Neural progenitor cell (in vitro differentiated cells): ENCODE measurements at regions not wholly inside any gene's neighbourhood (a gene's known extent, or its start where the extent isn't known, plus 50 kb on each side); places are given as distances from the start of the nearest gene placed in this dataset.
A peak's percentile ranks its signal among the peaks of the same experiment; 100 is the strongest.

Source experiments
- DNase-seq: peaks from one replicate; pipeline ENCODE4 v3.0.0-alpha.2; 2016; ENCODE audit warnings: low spot score
- H2AFZ ChIP-seq: fragments of 200-600 bp; sonication (generic); replicated peaks from 2 replicates; pipeline ENCODE4 v1.6.1; 2016; ENCODE audit warnings: antibody characterized with exemption
- H3F3A ChIP-seq: fragments of 200-600 bp; sonication (generic); 2 replicates; pipeline ENCODE4 v1.6.1; 2016; ENCODE audit warnings: antibody characterized with exemption, low read depth
- H3K27ac ChIP-seq: fragments of 200-600 bp; sonication (generic); 2 replicates; pipeline ENCODE4 v1.5.1; 2016; ENCODE audit warnings: mild to moderate bottlenecking
- H3K27me3 ChIP-seq: fragments of 200-600 bp; sonication (generic); 2 replicates; pipeline ENCODE4 v1.6.1; 2016; ENCODE audit warnings: mild to moderate bottlenecking, moderate library complexity
- H3K36me3 ChIP-seq: fragments of 200-600 bp; sonication (generic); 2 replicates; pipeline ENCODE4 v1.5.1; 2016
- H3K4me1 ChIP-seq: fragments of 200-600 bp; sonication (generic); 2 replicates; pipeline ENCODE4 v1.6.1; 2016; ENCODE audit warnings: mixed run types
- H3K4me2 ChIP-seq: fragments of 200-600 bp; sonication (generic); 2 replicates; pipeline ENCODE4 v1.6.1; 2016
- H3K4me3 ChIP-seq: fragments of 200-600 bp; sonication (generic); 2 replicates; pipeline ENCODE4 v1.5.1; 2016
- H3K79me2 ChIP-seq: fragments of 200-600 bp; sonication (generic); 2 replicates; pipeline ENCODE4 v1.6.1; 2016; ENCODE audit warnings: low read depth
- H3K9ac ChIP-seq: fragments of 200-600 bp; sonication (generic); 2 replicates; pipeline ENCODE4 v1.6.1; 2016
- H3K9me3 ChIP-seq: fragments of 200-600 bp; sonication (generic); 2 replicates; pipeline ENCODE4 v1.5.1; 2016; ENCODE audit warnings: low read depth
- H4K20me1 ChIP-seq: fragments of 200-600 bp; sonication (generic); 2 replicates; pipeline ENCODE4 v1.6.1; 2016; ENCODE audit warnings: low read depth
- H3K27ac Mint-ChIP-seq: 3 replicates; pipeline ENCODE4 v1.8.0; 2021; ENCODE audit warnings: mixed read lengths
- H3K27me3 Mint-ChIP-seq: 2 replicates; pipeline ENCODE4 v1.8.0; 2022; ENCODE audit warnings: low read depth, mild to moderate bottlenecking, inconsistent platforms, moderate library complexity, mixed read lengths; ENCODE audit not compliant: insufficient read depth
- H3K36me3 Mint-ChIP-seq: 3 replicates; pipeline ENCODE4 v1.8.0; 2021; ENCODE audit warnings: mixed read lengths
- H3K4me1 Mint-ChIP-seq: 3 replicates; pipeline ENCODE4 v1.8.0; 2021; ENCODE audit warnings: mixed read lengths
- H3K4me3 Mint-ChIP-seq: 3 replicates; pipeline ENCODE4 v1.8.0; 2021; ENCODE audit warnings: mild to moderate bottlenecking, moderate library complexity, mixed read lengths
- H3K9me3 Mint-ChIP-seq: 3 replicates; pipeline ENCODE4 v1.8.0; 2020; ENCODE audit warnings: mixed read lengths
- EZH2 ChIP-seq: fragments of 200-600 bp; sonication (generic); IDR thresholded peaks from 2 replicates; pipeline ENCODE4 v1.6.1; 2017; ENCODE audit warnings: antibody characterized with exemption, mild to moderate bottlenecking, moderate library complexity
- EZH2phosphoT487 ChIP-seq: fragments of 200-600 bp; sonication (generic); IDR thresholded peaks from 2 replicates; pipeline ENCODE4 v1.6.1; 2017; ENCODE audit warnings: antibody characterized with exemption
- TF ChIP-seq, protein P1 (sequence below): fragments of 200-600 bp; sonication (generic); IDR thresholded peaks from 2 replicates; pipeline ENCODE4 v1.5.1; 2017; ENCODE audit warnings: antibody characterized with exemption, mild to moderate bottlenecking

DNA sequence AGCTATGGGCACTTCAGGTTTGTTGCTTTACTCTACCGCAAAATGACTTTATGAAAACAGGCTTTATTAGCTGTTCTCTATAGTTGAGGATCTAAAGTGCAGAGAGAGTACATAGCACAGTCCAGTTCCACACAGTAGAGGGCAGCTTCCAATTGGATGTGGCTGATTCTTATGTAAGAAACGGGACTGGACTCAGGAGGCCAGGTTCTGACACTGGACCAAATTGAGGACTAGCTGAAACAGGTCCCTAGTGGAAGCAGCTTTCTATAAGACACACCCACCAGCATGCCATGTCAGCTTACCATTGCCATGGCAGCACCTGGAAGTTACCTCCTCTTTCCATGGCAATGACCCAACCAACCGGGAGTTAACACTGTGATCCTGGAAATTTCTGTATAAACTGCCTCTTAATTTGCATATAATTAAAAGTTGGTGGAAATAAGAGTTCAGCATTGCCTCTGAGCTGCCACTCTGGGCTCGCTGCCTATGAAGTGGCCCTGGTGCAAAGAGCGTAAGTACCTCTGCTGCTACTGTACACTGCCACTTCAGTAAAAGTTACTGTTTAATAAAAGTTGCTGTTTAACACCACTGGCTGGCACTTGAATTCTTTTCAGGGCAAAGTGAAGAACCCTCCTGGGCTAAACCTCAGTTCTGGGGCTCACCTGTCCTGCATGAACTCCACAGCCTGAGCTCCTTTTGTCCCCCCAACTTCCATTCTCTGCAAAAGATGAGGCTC is 211.9 kb upstream of the SLC10A2 start:
- no peak overlapping the region for H3K4me3 ChIP-seq
- H3K36me3 ChIP-seq: no peaks in the 10 kb centered on the region
- H3K4me2 ChIP-seq: no peak overlapping the region
- H3K9me3 ChIP-seq: no peaks in the 10 kb centered on the region
- H2AFZ ChIP-seq: no peak overlapping the region
- no peak for DNase-seq
- H3K36me3 Mint-ChIP-seq: no peaks in the 10 kb centered on the region
- no peak overlapping the region for H3K27ac ChIP-seq
- no peaks in the 10 kb centered on the region for H4K20me1 ChIP-seq
- H3K4me3 Mint-ChIP-seq: no peak overlapping the region
- H3K9ac ChIP-seq: no peak overlapping the region
- H3K27ac Mint-ChIP-seq: no peak overlapping the region
- H3K79me2 ChIP-seq: no peaks in the 10 kb centered on the region
- peaks cover 3% of the 10 kb centered on the region for H3K27me3 Mint-ChIP-seq
- peaks cover 24% of the 10 kb centered on the region for H3K4me1 Mint-ChIP-seq
- H3F3A ChIP-seq: no peaks in the 10 kb centered on the region
- no peaks in the 10 kb centered on the region for H3K27me3 ChIP-seq
- no peaks in the 10 kb centered on the region for H3K4me1 ChIP-seq
- TF ChIP-seq, protein P1, sequence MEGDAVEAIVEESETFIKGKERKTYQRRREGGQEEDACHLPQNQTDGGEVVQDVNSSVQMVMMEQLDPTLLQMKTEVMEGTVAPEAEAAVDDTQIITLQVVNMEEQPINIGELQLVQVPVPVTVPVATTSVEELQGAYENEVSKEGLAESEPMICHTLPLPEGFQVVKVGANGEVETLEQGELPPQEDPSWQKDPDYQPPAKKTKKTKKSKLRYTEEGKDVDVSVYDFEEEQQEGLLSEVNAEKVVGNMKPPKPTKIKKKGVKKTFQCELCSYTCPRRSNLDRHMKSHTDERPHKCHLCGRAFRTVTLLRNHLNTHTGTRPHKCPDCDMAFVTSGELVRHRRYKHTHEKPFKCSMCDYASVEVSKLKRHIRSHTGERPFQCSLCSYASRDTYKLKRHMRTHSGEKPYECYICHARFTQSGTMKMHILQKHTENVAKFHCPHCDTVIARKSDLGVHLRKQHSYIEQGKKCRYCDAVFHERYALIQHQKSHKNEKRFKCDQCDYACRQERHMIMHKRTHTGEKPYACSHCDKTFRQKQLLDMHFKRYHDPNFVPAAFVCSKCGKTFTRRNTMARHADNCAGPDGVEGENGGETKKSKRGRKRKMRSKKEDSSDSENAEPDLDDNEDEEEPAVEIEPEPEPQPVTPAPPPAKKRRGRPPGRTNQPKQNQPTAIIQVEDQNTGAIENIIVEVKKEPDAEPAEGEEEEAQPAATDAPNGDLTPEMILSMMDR: no peak
- TF ChIP-seq EZH2phosphoT487: no peak
- no peak for TF ChIP-seq EZH2
- peaks cover 2% of the 10 kb centered on the region for H3K9me3 Mint-ChIP-seq

DNA sequence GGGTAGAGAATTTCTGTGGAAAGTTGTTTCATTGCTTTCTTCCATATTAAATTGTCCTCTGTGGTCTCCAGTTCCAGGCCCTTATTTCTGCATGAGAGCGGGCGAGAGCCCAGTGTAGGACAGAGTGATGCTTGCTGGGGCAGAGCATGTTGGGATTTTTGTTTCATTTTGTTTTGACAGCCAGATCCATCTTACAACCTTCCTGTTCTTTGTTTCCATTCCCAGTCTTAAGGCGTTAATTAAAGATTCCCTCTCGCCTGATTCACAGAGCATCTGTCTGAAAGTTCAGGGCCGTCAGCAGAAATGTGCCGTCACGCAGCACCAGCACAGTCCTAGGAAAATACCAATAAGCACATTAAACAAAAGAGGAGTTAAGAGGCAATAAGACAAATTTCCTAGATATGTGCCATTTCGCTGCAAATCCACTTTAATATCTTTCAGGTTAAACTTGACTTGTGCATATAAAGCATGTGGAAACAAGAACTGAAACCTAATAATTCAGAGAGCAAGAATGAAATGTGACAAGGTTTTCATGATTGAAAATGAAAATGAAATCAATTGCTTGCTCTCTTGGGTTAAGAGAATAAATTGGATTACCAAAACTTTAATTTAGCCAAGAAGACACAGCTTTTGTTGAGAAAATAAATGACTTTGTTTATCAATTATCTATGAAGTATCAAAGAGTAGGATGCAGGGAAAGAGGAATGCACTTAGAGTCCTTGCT is 210.7 kb upstream of the SLC10A2 start:
- H3K79me2 ChIP-seq: no peaks in the 10 kb centered on the region
- no peak for TF ChIP-seq EZH2phosphoT487
- TF ChIP-seq, protein P1: no peak
- TF ChIP-seq EZH2: no peak
- H3K4me2 ChIP-seq: no peak overlapping the region
- H3K27me3 Mint-ChIP-seq: peaks cover 3% of the 10 kb centered on the region
- H3K4me1 ChIP-seq: no peaks in the 10 kb centered on the region
- H3F3A ChIP-seq: no peaks in the 10 kb centered on the region
- no peaks in the 10 kb centered on the region for H4K20me1 ChIP-seq
- no peak for DNase-seq
- no peak overlapping the region for H3K4me3 Mint-ChIP-seq
- no peaks in the 10 kb centered on the region for H3K27me3 ChIP-seq
- no peak overlapping the region for H2AFZ ChIP-seq
- H3K36me3 Mint-ChIP-seq: no peaks in the 10 kb centered on the region
- no peaks in the 10 kb centered on the region for H3K9me3 ChIP-seq
- H3K27ac Mint-ChIP-seq: peak overlapping the region; percentile 26
- H3K4me1 Mint-ChIP-seq: peaks cover 24% of the 10 kb centered on the region
- H3K36me3 ChIP-seq: no peaks in the 10 kb centered on the region
- no peak overlapping the region for H3K9ac ChIP-seq
- H3K27ac ChIP-seq: no peak overlapping the region
- peaks cover 2% of the 10 kb centered on the region for H3K9me3 Mint-ChIP-seq
- H3K4me3 ChIP-seq: no peak overlapping the region

DNA sequence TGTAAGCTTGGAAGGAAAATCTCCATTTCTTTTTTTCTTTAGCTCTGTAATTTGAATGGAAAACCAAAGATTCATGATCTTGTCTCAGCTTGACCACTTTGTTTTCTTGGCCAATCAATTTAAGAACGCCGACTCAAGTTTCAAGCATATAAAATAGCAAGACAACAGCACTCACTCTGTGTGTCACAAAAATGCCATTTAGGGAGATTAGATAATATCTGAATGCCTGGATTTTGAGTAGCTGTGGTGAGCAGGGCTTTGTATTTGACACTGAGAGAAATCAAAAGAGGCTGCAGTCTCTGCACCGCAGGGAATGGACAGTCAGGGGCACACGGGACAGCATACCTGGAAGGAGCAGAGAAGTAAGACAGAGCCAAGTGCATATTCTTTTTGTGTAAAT is 209.5 kb upstream of the SLC10A2 start:
- TF ChIP-seq, protein P1: no peak
- TF ChIP-seq EZH2: no peak
- TF ChIP-seq EZH2phosphoT487: no peak
- no peaks in the 10 kb centered on the region for H3K27me3 Mint-ChIP-seq
- Histone ChIP-seq H3K27ac (no peak overlapping the region), H3K9ac (no peak overlapping the region), H3K9me3 (no peaks in the 10 kb centered on the region), H3K36me3 (no peaks in the 10 kb centered on the region), H3K79me2 (no peaks in the 10 kb centered on the region), H3F3A (no peaks in the 10 kb centered on the region), H2AFZ (no peak overlapping the region), H3K4me2 (no peak overlapping the region), H4K20me1 (no peaks in the 10 kb centered on the region), H3K4me1 (no peaks in the 10 kb centered on the region), H3K27me3 (no peaks in the 10 kb centered on the region), H3K4me3 (no peak overlapping the region)
- H3K4me3 Mint-ChIP-seq: no peak overlapping the region
- DNase-seq: no peak
- no peaks in the 10 kb centered on the region for H3K36me3 Mint-ChIP-seq
- peaks cover 24% of the 10 kb centered on the region for H3K4me1 Mint-ChIP-seq
- peaks cover 2% of the 10 kb centered on the region for H3K9me3 Mint-ChIP-seq
- no peak overlapping the region for H3K27ac Mint-ChIP-seq
